Activated CD4-positive, alpha-beta memory T cell treated with anti-CD3 and anti-CD28 coated beads for 36 hours (primary cell): ENCODE measurements at regions not wholly inside any gene's neighbourhood (a gene's known extent, or its start where the extent isn't known, plus 50 kb on each side); places are given as distances from the start of the nearest gene placed in this dataset.

Experiments
- CTCF ChIA-PET: fragments of 350-600 bp; sonication (Branson Sonifier 250); formaldehyde crosslinking; loops from one replicate; lab custom pipeline; 2021; ENCODE audit warnings: antibody characterized with exemption, inconsistent platforms; lab: Charles Lee
- POLR2A ChIA-PET: fragments of 350-600 bp; sonication (Branson Sonifier 250); formaldehyde crosslinking; loops from one replicate; lab custom pipeline; 2021; ENCODE audit warnings: antibody characterized with exemption; lab: Charles Lee
- DNase-seq: peaks from one replicate; pipeline ENCODE4 v3.0.0-alpha.2; 2020
- H3K27ac Mint-ChIP-seq: one replicate; pipeline ENCODE4 v1.8.0; 2021; ENCODE audit warnings: mixed read lengths
- H3K27me3 Mint-ChIP-seq: one replicate; pipeline ENCODE4 v1.8.0; 2021; ENCODE audit warnings: mixed read lengths
- H3K36me3 Mint-ChIP-seq: one replicate; pipeline ENCODE4 v1.8.0; 2021; ENCODE audit warnings: mixed read lengths
- H3K4me1 Mint-ChIP-seq: one replicate; pipeline ENCODE4 v1.8.0; 2021; ENCODE audit warnings: low read depth, mixed read lengths
- H3K4me3 Mint-ChIP-seq: one replicate; pipeline ENCODE4 v1.8.0; 2021; ENCODE audit warnings: mild to moderate bottlenecking, mixed read lengths
- H3K9me3 Mint-ChIP-seq: one replicate; pipeline ENCODE4 v1.8.0; 2021; ENCODE audit warnings: mixed read lengths
- intact Hi-C: fragments of 100-400 bp; cut with micrococcal nuclease; formaldehyde crosslinking; loops from one replicate; pipeline ENCODE4 v1.15.1; 2023

DNA sequence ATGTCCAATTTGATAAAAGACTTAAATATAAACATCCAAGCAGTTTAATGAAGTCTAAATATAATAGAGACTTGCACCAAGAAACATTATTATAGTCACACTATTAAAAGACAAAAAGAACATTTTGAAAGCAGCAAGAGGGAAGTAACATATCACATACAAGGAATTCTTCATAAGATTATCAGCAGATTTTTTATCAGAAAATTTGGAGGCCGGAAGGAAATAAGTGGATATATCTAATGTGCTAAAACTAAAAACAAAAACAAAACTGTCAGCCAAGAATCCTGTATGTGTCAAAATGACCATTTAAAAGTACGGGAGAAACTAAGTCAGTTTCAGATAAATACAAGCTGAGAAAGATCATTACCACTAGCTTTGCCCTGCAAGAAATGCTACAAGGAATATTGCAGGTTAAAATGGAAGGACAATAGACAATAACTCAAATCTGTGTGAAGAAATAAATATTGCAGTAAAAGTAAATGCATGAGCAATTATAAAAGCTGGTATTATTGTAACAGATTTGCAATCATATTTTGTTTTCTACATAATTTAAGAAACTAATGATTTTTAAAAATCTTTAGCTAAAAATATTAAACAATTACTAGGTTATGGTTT, 1665.9 kb upstream of the PCDH20 start:
- Mint-ChIP-seq H3K4me3 (no peak overlapping the region), H3K4me1 (no peaks in the 10 kb centered on the region), H3K27me3 (no peaks in the 10 kb centered on the region), H3K36me3 (no peaks in the 10 kb centered on the region), H3K9me3 (peaks cover 18% of the 10 kb centered on the region), H3K27ac (no peak overlapping the region)
- POLR2A ChIA-PET = no interaction called here
- intact Hi-C loops = no loop called here
- CTCF ChIA-PET = no interaction called here
- no peak for DNase-seq

DNA sequence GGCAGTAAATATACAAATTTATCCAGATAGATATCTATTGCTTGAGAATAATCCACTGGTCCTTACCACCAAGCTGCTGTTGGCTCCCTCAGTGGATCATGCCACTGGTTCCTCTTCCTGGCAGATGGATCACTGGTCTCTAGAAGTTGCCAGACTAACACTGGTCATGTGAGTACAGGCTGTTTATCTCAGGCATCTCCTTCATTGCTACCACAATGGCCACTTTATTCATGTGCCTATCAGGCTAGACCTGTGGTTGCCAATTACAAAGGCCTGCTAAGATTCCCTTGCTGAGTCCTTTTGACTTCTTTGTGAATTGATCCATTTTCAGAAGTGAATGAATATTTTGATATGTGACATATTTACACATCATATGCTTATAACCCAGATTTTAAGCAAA, 1659.5 kb upstream of the PCDH20 start:
- no peak overlapping the region for H3K4me3 Mint-ChIP-seq

DNA sequence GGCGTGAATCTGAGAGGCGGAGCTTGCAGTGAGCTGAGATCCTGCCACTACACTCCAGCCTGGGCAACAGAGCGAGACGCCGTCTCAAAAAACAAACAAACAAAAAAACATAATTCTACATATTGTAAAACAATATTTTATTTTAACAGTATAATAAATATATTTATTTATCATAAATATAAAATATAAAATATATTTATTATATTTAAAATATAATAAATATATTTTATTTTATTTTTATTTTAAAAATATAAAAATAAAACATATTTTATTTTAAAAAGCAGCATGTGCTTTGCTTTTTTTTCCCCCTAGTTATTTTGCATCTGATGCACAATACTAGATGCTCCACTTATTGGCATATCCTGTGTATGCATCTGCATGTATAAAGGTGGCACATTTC, 1634.6 kb upstream of the PCDH20 start:
- Mint-ChIP-seq H3K27ac (no peak overlapping the region), H3K27me3 (no peaks in the 10 kb centered on the region), H3K9me3 (peaks cover 12% of the 10 kb centered on the region), H3K4me3 (no peak overlapping the region), H3K36me3 (no peaks in the 10 kb centered on the region), H3K4me1 (no peaks in the 10 kb centered on the region)
- POLR2A ChIA-PET = no interaction called here
- CTCF ChIA-PET = no interaction called here
- DNase-seq = no peak
- intact Hi-C loops = no loop called here

More for the DNA sequence above, 1659.5 kb upstream of the PCDH20 start:
- H3K27ac Mint-ChIP-seq = no peak overlapping the region
- ChIA-PET POLR2A (no interaction called here), CTCF (no interaction called here)
- no peak for DNase-seq
- no peaks in the 10 kb centered on the region for H3K36me3 Mint-ChIP-seq
- peaks cover 12% of the 10 kb centered on the region for H3K9me3 Mint-ChIP-seq
- intact Hi-C loops = no loop called here
- H3K4me1 Mint-ChIP-seq = no peaks in the 10 kb centered on the region
- no peaks in the 10 kb centered on the region for H3K27me3 Mint-ChIP-seq

DNA sequence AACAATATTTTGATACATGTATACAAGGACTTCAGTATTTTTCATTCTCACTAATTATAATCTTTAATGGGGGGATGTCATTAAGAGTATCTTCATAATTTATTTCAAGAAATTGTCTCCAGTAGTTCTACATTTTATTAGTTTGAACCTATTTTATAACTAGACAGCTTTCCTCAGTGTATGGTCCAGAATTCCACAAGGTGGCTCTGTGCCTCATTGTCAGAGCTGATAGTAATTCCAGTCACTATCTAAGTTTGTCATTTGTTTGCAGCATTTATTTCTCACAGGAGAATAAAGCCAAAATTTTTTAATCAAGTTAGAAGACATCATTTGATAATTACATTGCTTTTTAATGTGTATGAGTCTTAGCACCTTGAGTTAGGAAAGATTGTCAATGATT, 1633.0 kb upstream of the PCDH20 start:
- ChIA-PET POLR2A (no interaction called here), CTCF (no interaction called here)
- H3K27me3 Mint-ChIP-seq = no peaks in the 10 kb centered on the region
- no peak overlapping the region for H3K4me3 Mint-ChIP-seq
- no peak for DNase-seq
- peaks cover 10% of the 10 kb centered on the region for H3K9me3 Mint-ChIP-seq
- no peaks in the 10 kb centered on the region for H3K36me3 Mint-ChIP-seq
- intact Hi-C loops = no loop called here
- H3K27ac Mint-ChIP-seq = no peak overlapping the region
- no peaks in the 10 kb centered on the region for H3K4me1 Mint-ChIP-seq

DNA sequence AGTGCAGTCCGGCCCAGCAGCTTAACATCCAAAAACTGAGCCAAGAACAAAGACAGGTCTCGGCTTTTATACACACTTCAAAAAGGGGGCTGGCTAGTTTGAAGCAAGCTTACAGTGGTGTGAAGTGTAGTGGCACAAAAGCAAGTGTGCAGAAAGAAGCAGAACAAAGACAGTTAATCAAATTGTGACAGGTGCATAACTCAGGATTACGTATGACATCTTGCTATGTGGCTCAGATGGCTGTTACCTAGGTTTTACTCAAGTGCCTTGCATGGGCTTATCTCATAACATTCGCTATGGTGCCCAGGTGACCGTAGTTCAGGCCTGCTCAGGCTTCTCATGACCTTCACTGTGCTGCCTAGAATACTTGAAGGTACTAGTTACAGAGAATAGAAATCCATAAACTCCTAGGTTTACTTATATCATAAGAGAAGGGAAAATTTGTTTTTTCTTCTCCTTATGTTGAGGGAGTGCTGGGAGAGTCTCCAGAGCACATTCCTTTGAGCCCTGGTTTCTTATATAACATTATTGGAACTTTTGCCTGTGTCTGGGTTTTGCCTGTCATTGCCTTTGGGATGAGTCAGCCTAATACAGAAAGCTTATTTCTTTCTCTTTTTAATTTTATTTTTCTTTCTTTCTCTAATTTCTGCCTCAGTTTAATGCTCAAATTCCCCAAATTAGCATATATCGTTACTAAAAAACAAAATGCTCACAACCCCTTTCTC, 1629.1 kb upstream of the PCDH20 start:
- H3K4me1 Mint-ChIP-seq = no peaks in the 10 kb centered on the region
- CTCF ChIA-PET = no interaction called here
- POLR2A ChIA-PET = no interaction called here

DNA sequence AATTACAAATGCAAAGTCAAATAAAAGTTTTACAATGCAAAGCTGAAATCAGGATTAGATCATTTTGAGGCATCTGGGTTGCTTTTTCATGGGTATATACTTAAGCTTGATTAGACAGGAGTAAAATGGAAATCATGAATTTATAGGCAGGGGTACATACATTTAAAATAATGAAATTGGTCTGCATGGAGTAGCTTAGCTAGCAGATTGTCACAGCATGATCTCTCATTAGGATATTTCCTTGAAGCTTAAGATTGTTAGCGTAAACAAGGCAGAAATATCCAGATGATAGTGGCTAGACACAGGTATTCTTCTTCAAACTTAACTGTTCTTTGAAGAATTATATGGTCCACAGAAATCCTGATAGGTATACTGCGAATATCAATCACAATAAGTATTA, 1627.0 kb upstream of the PCDH20 start:
- POLR2A ChIA-PET = no interaction called here
- H3K9me3 Mint-ChIP-seq = peaks cover 24% of the 10 kb centered on the region
- H3K4me1 Mint-ChIP-seq = no peaks in the 10 kb centered on the region
- no peaks in the 10 kb centered on the region for H3K27me3 Mint-ChIP-seq
- H3K36me3 Mint-ChIP-seq = no peaks in the 10 kb centered on the region
- H3K4me3 Mint-ChIP-seq = no peak overlapping the region
- DNase-seq = no peak
- intact Hi-C loops = no loop called here
- CTCF ChIA-PET = no interaction called here
- no peak overlapping the region for H3K27ac Mint-ChIP-seq

More for the DNA sequence above, 1629.1 kb upstream of the PCDH20 start:
- no peaks in the 10 kb centered on the region for H3K27me3 Mint-ChIP-seq
- no peaks in the 10 kb centered on the region for H3K36me3 Mint-ChIP-seq
- peaks cover 19% of the 10 kb centered on the region for H3K9me3 Mint-ChIP-seq
- DNase-seq = no peak
- no peak overlapping the region for H3K27ac Mint-ChIP-seq
- intact Hi-C loops = no loop called here
- H3K4me3 Mint-ChIP-seq = no peak overlapping the region

DNA sequence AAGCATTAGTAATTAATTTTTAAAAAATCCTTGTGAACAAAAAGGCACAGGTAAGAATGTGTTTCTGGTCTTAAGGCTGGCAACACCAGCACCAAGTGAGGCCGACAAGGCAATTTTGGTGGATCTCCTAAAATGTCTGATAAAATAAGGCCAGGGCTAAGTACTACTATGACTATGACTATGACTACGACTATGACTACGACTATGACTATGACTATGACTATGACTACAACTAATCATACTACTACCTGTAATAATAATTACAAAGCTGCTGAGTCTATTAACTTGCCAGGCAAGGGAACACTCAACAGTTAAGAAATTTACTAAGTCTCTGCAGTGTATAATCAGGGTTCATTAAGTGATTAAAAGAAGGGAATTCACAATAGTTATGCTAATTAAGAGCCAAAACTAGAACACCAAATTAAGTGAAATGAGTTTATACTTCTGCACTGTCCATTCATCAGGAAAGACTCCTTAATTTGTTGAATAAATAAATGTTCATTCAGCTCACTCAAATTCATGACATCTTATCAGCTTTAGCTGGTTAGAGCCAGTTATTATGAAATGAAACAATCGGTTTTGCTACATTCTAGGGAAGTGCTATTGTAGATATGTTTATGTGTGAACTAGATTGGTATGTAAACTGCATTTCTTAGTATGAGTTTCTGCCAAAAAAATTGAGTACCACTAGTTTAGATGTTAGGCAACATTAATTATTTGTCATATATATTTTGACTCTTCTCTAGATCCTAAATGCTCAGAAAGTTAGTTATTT, 1626.2 kb upstream of the PCDH20 start:
- H3K4me1 Mint-ChIP-seq = no peaks in the 10 kb centered on the region
- H3K4me3 Mint-ChIP-seq = no peak overlapping the region
- H3K27me3 Mint-ChIP-seq = no peaks in the 10 kb centered on the region
- ChIA-PET POLR2A (no interaction called here), CTCF (no interaction called here)
- intact Hi-C loops = no loop called here
- DNase-seq = no peak
- no peak overlapping the region for H3K27ac Mint-ChIP-seq
- H3K9me3 Mint-ChIP-seq = peaks cover 27% of the 10 kb centered on the region
- no peaks in the 10 kb centered on the region for H3K36me3 Mint-ChIP-seq

DNA sequence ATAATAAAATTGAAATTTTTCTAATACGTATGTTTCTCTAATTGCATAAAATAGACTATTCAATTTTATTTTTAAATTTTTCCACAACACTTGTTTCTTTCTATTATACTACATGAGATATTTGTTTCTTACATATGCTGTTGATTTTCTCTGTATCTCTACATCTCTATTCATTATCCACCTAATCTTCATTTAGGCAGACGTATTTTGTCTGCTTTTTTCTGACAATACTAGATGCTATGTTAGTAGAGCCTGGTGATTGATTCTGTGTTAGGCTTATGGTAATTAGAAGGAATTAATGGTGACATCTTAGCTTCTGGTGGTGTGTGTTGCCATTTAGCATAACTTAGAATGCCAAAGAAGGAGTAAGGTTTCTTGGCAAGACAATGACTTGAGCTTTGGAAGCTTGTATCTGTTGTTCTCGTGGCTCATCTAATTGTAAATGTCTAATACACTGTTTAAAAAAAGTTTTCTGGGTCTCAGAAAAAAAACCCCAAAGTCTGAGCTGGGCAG, 1610.7 kb upstream of the PCDH20 start:
- H3K4me1 Mint-ChIP-seq = no peaks in the 10 kb centered on the region
- POLR2A ChIA-PET = no interaction called here

DNA sequence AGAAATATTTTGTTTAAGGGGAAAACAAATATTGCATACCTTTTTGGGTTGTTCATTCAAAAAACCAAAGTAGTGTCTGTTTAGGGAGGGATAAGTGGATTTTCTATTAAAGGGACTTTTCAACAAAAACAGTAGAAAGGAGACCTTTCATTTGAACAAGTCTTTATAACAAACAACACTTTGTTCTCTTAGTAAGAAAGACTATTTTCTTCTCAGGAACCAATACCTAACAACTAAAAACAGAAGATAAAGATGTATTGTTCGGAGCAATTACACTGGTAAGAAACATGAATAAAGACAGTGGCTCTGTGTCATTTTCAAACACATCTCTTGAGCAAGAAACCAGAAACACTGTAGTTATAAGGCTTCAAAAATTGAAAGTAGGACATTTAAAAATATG, 1610.1 kb upstream of the PCDH20 start:
- DNase-seq = no peak
- Mint-ChIP-seq H3K4me1 (no peaks in the 10 kb centered on the region), H3K4me3 (no peak overlapping the region), H3K9me3 (peaks cover 5% of the 10 kb centered on the region), H3K27me3 (no peaks in the 10 kb centered on the region), H3K36me3 (no peaks in the 10 kb centered on the region), H3K27ac (no peak overlapping the region)
- intact Hi-C loops = no loop called here
- POLR2A ChIA-PET = no interaction called here
- CTCF ChIA-PET = no interaction called here

More for the DNA sequence above, 1610.7 kb upstream of the PCDH20 start:
- intact Hi-C loops = no loop called here
- CTCF ChIA-PET = no interaction called here
- Mint-ChIP-seq H3K9me3 (peaks cover 5% of the 10 kb centered on the region), H3K4me3 (no peak overlapping the region), H3K27ac (no peak overlapping the region), H3K36me3 (no peaks in the 10 kb centered on the region), H3K27me3 (no peaks in the 10 kb centered on the region)
- no peak for DNase-seq

DNA sequence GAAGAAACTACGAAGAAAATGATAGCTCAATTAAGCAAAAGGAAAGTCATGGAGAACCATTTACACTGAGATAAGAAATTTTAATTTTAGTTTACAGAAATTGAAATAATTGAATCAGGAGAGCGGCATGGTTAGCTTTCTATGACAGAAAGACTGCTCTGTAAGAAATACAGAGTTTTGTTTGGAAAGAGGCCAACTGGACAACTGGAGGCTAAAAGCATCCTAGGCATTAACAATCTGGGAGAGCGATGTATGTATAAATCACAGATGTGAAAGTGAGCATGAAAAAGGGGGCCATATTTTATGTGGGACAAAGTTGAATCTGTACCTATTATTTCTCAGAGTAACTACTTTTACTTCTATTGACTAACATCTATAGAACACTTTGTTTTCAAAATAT, 1608.8 kb upstream of the PCDH20 start:
- Mint-ChIP-seq H3K4me1 (no peaks in the 10 kb centered on the region), H3K36me3 (no peaks in the 10 kb centered on the region), H3K9me3 (peaks cover 2% of the 10 kb centered on the region), H3K27me3 (no peaks in the 10 kb centered on the region), H3K27ac (no peak overlapping the region), H3K4me3 (no peak overlapping the region)
- ChIA-PET CTCF (no interaction called here), POLR2A (no interaction called here)
- intact Hi-C loops = no loop called here
- no peak for DNase-seq

DNA sequence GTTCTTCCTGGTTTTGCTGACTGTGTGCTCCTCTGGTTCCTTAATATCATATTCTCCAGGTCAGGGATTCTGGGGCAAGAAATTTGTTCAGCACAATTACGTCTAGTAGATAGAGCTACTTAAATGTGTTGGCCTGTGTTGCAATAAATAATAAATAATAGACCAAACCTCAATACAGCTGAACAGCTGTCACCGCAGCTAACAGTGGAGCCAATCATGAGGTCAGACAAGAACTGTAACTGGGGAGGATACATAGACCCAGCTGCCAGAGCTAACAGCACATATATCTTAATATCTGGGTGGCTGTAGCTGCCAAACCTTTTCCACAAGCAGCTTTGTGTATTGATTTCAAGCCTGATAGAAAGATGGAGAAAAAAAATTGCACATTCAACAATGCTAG, 1596.3 kb upstream of the PCDH20 start:
- H3K27me3 Mint-ChIP-seq = no peaks in the 10 kb centered on the region
- intact Hi-C loops = no loop called here
- ChIA-PET CTCF (no interaction called here), POLR2A (no interaction called here)
- no peak for DNase-seq
- H3K27ac Mint-ChIP-seq = no peak overlapping the region
- H3K9me3 Mint-ChIP-seq = peaks cover 43% of the 10 kb centered on the region
- H3K36me3 Mint-ChIP-seq = no peaks in the 10 kb centered on the region
- no peak overlapping the region for H3K4me3 Mint-ChIP-seq
- H3K4me1 Mint-ChIP-seq = no peaks in the 10 kb centered on the region

DNA sequence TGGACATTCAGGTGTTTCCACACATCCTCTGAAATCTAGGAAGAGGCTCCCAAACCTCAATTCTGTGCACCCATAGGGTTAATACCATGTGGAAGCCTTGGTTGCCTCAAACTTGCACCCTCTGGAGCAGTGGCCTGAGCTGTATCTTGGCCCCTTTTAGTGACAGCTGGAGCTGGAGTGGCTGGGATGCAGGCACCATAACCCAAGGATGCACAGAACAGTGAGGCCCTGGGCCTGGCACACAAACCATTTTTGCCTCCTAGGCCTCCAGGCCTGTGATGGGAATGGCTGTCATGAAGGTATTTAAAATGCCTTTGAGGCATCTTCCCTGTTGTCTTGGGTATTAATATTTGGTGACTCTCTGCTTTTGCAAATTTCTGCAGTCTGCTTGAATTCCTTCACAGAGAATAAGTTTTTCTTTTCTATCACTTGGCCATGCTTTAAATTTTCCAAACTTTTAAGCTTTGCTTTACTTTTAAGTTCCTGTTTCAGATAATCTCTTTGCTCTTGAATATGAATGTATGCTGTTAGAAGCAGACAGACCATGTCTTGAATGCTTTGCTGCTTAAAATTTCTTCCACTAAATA, 1594.5 kb upstream of the PCDH20 start:
- H3K36me3 Mint-ChIP-seq = no peaks in the 10 kb centered on the region
- no peak overlapping the region for H3K4me3 Mint-ChIP-seq
- no peak overlapping the region for H3K27ac Mint-ChIP-seq
- ChIA-PET CTCF (no interaction called here), POLR2A (no interaction called here)
- no peaks in the 10 kb centered on the region for H3K4me1 Mint-ChIP-seq
- no peak for DNase-seq
- no peaks in the 10 kb centered on the region for H3K27me3 Mint-ChIP-seq
- intact Hi-C loops = no loop called here
- H3K9me3 Mint-ChIP-seq = peaks cover 48% of the 10 kb centered on the region
